GM18909 (cell line): ENCODE measurements at regions not wholly inside any gene's neighbourhood (a gene's known extent, or its start where the extent isn't known, plus 50 kb on each side); places are given as distances from the start of the nearest gene placed in this dataset.

ENCODE experiments used
- ATAC-seq: cut with Tn5 transposase; IDR thresholded peaks from one replicate; pipeline ENCODE4 v1.9.1; 2021; ENCODE audit warnings: mild to moderate bottlenecking; ENCODE audit not compliant: unreplicated experiment, poor library complexity

DNA sequence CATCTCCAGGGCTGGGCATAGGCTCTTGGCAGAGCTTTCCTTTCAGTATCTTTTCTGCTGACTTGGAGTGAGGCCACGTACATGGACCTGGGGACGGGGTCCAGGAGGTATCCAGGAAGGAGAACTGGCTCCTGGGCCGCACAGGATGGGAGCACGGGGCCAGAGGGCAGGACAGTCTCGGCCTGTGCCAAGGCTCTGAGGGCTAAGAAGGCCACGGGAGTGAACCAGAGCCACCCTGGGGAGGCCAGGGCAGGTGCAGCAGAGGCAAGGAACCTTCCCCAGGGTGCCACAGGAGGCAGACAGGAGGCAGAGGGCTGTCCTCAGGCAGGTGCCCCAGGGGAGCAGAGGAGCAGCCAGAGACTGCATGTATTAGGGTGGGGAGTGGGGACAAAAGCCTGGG, 50.3 kb downstream of the PLXNA1 start:
- ATAC-seq: no peak

DNA sequence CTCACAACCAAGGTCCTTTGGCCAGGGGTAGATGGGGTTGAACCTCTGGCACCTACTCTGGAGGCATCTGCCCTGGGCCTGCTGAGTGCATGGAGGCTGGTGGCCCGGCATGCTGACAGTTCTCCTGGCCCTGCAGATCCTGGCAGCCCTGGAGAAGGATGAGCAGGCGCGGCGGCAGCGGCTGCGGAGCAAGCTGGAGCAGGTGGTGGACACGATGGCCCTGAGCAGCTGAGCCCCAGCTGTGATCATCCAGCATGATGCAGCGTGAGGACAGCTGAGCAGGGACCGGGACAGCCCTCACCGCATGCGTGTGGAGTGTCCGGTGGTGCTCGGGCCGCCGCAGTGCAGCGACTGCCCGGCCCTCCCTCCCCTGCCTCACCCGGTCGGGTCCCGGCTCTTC, 50.9 kb downstream of the PLXNA1 start:
- ATAC-seq: no peak

DNA sequence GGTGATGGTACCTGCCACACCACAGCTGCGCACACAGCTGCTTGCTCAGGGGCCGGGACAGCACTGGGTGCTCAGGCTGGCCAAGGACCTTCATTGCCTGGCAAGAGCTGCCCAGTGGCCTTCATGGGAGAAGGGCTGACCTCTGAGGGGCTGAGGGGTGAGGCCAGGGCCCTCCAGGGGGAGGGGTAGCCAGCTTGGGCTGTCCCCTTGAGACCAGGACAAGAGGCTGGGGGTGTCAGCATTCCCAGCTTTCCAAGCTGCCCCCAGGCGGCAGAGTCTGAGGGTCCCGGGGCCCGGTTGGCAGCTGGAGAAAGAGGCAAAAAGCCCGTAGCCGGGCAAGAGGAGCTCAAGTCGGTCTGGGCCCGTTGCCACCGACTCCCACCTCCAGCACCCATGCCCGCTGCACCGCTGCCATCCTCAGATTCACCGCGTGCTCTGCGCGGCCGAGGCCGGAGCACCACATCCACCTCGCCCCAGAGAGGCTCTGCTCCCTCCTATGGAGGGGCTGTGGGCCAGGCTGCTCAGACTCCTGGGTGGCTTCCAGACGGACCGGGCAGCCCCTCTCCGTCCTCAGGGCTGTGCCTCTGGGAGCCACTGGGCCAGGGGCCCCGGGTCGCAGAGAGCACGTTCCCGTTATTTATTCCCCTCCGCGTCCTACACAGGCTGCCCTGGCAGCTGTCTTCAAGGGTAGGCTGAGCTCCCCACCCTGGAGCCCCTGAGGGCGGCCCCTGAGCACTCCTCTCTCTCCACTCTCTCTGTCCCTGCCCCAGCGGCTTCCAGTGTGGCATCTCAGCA, 51.5 kb downstream of the PLXNA1 start:
- ATAC-seq: no peak

DNA sequence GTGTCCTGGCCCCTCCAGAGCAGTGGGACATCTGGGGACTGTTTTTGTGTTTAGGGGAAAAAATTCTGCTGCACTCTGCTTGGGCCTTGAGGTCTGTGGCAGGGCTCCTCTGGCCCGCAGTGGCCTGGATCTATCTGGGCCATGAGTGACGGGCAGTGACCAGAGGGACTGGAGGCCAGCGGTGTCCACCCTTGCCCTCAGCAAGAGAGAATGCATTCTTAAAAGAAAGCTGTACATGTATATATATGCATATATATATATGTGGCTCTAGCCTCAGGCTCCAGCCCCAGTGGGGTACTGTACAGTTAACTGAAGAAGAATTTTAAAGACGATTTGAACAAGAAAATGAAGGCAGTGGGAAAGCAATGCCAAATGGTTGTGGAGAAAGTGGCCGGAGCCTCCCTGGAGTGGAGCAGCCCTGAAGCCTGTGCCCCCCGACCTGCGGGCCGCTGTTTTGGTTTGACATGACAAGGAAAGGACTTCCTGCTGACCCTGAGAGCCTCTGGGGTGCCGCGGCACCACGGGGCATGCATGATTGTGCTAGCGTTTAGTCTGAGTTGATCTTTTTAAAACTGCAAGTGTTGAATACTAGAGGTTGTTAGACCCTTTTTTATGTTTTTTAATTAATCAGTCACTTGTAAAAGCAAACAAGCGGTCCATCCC, 52.2 kb downstream of the PLXNA1 start:
- ATAC-seq: no peak

DNA sequence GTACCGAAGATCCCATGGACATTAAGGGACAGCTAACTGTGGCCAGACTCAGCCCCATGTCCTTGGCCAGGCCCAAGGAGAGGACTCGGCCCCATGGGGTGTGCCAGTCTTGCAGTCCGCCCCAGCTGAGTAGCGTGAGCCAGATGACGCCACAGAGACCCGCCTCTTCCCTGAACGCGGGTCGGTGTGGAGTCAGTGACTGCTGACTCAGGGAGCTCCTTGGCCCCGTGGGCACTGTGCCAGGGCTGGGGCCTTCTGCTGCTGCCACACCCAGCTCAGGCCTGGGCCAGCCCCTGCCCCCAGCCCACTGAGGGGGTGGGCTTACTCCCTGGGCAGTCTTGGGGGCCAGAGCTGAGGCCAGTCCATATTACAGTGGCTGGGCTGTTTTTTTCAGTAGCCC, 52.8 kb downstream of the PLXNA1 start:
- ATAC-seq: no peak

DNA sequence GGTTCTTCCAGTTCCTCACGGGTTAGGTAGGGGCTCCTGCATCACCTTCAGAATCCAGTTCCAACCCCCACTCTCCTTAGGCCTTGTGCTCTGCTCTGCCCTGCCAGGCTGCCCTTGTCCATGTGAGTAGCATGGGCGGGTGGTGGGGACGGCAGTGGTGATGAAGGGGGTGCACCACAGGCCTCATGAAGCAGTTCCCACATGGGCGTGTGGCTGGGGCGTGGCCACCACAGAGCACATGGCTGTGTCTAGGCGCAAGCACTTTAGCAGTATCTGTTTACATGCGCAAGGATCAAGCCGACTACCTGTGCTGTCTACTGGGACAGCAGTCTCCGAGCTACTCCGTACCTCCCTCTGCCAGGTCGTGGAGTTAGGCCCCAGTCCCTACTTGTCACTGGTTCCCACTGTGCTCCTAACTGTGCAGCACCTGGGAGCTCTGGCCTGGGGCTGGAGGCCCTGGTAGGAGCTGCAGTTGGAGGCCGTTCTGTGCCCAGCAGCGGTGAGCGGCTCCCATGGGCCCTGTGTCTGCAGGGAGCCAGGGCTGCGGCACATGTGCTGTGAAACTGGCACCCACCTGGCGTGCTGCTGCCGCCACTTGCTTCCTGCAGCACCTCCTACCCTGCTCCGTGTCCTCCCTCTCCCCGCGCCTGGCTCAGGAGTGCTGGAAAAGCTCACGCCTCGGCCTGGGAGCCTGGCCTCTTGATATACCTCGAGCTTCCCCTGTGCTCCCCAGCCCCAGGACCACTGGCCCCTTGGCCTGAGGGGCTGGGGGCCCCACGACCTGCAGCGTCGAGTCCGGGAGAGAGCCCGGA, 53.5 kb downstream of the PLXNA1 start:
- ATAC-seq: no peak

DNA sequence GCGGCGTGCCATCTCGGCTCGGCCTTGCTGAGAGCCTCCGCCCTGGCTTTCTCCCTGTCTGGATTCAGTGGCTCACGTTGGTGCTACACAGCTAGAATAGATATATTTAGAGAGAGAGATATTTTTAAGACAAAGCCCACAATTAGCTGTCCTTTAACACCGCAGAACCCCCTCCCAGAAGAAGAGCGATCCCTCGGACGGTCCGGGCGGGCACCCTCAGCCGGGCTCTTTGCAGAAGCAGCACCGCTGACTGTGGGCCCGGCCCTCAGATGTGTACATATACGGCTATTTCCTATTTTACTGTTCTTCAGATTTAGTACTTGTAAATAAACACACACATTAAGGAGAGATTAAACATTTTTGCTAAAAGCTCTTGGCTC, 54.1 kb downstream of the PLXNA1 start:
- ATAC-seq: no peak

DNA sequence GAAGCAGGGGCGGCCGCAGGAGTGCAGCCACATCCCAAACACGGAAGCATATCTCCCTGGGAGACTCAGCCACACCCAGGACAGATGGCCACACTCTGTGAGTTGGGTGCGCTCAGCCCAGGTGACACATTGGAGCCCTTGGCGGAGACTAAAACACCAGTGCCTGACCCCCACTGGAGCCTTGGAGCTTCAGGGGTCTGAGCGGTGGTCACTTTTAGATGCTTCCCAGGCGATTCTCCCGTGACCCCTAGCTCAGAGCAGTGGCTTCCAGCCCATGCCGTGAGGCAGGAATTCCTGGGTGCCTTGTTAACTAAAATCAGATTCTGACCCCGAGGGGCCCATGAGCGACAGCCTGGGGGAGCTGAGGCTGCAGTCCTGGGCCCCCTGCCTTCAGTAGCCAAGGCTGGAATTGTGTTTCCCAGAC, 54.5 kb downstream of the PLXNA1 start:
- ATAC-seq: no peak

DNA sequence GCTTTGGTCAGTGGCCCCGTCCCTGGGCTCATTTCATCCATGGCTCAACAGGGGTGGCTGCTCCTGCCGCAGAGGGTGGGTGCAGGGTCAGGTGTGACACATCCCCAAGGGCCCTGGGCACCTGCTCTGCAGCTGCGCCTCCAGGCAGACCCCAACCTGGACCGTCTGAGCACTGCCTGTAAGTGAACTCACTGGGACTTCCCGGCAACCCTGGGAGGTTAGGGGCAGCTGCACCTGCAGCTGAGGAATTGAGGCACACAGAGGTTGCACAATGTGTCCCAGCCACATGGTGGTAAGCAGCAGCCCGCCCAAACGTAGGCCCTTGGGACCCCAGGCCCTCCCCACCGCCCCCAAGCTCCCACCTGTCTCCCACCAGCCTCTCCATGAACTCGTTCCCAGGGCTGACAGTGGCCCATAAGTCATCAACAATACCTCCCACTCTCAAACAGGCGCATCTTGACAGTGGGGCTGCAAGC, 55.1 kb downstream of the PLXNA1 start:
- ATAC-seq: no peak

DNA sequence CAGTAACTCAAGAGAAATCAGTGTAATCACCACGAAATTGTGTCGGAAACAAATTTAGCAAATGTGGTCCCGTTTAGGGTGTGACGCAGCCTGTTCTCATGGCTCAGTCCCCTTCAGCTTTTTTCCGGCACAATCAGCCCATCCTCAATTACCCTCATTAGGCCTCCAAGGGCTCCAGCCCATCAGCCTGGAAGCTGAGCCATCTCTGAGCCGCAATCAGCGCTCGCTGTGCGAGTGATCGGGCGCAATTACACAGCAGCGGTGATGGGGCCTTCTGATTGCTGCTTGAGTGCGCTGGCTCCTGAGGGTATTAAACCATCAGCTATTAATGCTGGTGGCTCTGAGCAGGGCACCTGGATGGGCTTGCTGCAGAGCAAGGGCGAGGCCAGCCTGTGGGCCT, 55.6 kb downstream of the PLXNA1 start:
- ATAC-seq: no peak

DNA sequence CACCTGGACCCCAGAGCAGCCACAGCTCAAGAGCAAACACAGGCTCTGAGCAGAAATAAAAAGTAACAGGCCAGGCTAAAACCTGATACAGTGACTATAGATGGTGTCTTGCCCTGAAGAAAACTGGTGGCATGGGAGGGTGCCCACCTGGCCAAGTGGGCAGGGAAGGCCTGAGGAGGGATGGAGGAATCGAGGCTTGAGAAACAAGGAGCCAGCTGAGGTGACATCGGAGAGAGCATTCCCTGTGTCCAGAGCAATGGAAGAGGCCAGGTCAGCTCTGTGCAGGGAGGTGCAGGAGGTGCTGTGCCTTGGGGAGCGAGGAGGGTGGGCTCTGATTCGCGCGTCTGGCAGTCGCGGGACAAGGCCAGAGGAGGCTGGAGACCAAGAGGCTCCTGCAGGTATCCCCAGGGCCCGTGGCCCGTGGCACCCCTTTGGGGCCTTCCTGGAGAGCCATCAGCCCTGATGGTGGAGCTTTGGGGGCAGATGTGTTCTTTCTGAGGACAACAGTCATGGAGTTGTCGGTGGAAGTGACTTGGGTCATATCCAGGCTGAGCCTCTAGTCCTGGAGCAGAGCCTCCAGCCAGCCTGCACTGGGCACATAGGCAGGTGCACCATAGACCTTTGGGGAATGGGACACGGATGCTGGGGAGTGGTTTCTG, 56.1 kb downstream of the PLXNA1 start:
- ATAC-seq: no peak

DNA sequence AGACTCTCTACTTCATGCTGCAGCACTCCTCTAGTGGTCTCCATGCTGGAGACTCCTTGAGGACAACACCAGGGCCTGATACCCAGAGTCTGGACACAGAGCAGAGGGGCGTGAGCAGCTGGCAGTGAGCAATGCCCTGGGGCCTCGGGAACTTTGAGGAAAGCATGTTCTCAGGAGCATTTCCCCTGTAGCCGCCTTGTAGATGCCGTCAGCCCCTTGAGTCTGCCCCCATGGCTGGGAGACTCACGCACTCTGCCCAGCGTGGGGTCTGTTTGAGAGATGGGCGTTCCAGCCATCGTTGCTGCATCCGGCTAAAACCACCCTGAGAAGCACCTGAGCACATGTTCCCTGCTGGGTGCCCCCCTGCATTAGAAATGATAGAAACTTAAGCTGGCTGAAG, 56.8 kb downstream of the PLXNA1 start:
- ATAC-seq: no peak

DNA sequence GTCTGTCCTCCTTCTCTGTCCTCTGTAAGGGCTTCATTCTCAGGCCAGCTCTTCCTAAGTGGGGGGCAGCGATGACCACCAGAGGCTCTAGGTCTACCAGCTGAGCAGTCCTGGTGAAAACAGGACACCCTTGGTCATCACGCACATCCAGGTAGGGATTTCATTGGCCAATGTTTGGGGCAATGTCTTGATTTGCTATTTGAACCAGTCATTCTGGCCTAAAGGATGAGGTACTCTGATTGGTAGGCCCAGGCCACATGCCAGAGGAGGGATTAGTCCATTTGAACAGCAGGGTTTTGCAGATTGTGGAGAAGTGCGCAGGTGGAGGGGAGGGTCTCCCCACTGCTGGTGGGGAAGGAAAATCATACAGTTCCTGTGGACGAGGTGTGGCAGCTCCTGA, 57.3 kb downstream of the PLXNA1 start:
- no peak for ATAC-seq

DNA sequence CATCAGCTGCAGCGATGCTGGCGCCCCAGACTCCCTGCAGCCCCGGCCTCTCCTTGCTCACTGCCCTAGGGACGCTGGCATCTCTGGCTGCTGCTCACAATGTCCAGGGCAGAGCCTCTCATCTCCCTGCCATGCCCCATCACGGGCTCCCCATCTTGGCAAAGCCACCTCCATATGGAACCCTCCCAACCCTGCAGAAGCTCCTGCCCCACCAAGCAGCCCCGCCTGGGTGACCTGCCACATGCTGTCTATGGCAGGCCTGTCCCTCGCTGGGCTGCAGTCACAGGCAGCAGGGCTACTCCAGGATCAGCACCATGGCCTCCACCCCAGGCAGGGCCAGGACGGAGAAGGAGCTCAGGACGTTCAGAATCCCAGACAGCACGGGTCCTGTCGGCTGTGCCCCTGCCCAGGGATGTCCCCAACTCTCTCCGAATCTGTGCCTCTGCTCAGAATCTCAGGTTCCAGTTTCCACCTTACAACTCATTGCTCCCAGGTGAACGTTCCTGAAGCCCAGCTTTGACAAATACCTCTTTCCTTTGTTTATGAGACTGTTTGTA, 58.4 kb downstream of the PLXNA1 start:
- no peak for ATAC-seq

DNA sequence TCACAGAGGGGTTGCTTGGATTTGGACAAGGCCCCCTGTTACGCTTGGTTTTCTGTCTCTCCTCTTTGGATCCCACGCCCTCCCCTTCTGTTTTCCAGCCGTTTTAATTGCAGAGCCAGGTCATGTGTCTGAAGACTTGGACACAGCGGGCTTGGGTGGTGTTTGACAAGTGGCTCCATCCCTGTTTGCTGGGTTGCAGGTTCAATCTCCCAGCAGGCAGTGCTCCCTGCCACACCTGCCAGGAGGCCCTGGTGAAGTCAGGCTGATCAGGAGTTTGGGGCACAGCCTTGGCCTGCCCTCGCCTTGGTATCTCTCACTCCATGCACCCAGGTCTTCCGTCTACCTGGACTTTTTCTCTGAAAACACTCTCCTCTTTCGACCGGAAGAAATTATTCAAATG, 59.0 kb downstream of the PLXNA1 start:
- no peak for ATAC-seq

DNA sequence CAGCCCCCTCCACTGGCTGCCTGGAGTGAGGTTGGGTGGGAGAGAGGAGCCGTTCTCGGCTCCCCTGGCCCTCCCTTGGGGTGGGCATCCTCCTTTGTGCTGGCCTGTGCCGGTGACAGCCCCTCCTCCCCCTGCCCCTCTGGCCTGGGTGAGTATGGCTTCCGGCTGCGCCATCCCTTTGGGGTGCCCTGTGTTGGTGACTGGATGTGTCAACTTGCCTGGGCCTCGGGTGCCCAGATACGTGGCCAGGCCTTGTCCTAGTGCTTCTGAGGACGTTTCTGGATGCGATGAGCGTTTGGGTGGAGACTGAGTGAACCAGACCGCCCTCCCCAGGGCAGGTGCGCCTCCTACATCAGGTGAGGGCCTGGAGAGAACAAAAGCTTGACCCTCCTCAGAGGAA, 59.7 kb downstream of the PLXNA1 start:
- no peak for ATAC-seq

DNA sequence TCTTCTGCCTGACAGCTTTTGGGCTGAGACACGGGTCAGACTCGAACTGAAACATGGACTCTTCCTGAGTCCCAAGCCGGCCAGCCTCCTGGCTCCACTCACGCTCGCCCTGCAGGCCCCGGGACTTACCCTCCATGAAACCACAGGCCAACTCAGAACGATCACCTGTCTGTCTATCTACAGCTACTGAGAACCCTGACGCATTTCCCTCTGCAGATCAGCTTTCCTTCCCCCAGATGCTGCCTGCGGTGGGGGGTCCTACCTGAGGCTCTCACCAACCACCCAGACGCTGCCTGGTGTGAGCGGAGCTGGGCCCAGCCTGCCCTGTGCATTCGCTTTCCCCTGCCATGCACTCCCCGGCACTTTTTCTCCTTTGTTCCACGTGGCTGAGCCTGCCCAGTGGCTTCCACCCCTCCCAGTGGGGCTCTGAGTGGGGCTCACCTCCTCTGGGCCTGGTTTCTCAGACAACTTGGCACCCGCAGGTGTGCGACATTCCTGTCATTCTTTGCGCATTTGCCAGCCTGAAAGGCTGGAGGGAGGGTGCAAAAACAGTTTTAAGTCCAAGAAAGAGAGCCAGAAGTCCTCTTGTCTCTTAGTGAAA, 60.2 kb downstream of the PLXNA1 start:
- no peak for ATAC-seq

DNA sequence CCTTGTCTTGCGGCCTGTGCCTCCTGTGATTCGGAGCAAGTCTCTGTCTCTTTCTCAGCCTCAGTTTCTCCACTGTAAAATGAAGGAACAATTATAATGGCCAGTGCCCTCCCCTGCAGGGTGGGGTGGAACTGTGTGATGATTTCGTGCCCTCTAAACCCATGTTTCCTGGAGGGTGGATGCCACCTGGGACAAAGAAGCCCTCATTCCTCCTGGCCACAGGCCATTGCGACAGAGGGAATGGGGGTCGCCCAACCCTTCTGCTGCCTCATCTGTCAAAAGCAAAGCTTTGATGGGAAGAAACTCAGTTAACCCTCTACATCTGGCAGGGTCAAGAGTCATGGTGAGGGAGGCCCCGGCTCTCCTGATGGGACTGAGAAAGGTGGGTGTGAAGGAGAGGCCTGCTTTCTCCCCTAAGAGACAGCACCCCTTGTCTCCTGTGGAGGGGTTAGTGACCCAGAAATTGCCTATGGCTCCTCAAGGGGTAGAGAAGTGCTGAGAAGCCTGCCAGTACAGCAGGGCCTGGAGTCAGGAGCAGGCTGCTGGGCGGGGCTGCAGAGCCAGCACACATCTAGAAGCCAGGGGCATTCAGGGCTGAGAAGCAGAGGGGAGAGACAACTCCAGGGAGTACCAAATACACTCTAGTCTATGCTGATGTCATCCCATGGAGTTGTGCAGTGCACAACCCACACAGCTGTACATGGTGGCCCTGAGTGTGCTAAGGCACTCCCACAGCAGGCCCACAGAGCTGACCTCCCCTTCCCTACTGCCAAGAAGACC, 61.0 kb downstream of the PLXNA1 start:
- ATAC-seq: no peak

DNA sequence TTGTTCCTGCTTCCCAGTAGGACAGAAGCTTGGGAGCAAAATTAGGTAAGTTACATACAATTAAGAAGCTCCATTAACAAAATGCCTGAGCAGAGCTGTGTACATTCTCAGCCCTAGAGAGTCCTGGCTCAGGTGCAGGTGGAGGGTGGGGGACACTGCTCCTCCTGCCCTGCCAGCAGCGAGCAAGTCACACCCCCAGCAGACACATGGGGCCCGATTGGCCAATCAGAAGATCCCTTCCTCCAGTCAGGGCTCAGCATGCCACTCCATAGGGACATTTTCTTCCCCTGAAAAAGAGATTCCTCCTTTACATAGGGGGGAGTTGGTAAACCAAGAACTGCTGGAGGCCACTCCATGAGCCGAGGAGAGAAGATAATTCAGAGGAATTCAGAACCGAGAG, 62.1 kb downstream of the PLXNA1 start:
- ATAC-seq: no peak
